Inferior parietal cortex (tissue), 1 donor: ENCODE measurements at regions not wholly inside any gene's neighbourhood (a gene's known extent, or its start where the extent isn't known, plus 50 kb on each side); places are given as distances from the start of the nearest gene placed in this dataset.
"Not testable (repeated sequence)": the region's sequence is repeated elsewhere in the genome, so short reads cannot be mapped to it uniquely, and the experiment has no call there.

ENCODE experiments used
- DNase-seq: peaks from one replicate; pipeline ENCODE4 v3.0.0-alpha.2; 2016; ENCODE audit errors: extremely low spot score

GRCh38 chr11:134503100-134503499 lies 91.1 kb upstream of the B3GAT1 start:
- no peak for DNase-seq

DNA sequence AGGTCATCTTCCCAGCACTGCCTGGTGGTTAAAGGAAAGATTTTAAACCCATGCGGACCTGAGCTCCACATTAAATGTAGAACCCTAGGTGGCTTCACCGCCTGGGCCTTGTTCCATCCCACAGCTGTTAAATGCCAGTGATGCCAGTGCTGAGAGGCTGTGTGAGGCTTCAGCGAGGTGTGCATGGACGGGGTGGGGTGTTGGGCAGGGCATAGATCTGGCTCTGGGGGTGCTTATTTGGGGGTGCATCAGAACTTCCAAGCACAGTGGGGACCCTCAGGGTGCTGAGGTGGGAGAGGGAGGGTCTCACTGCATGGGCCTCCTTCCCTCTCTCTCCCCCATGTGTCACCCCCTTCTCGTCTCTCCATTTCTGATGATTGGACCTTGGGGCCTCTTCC lies 90.1 kb upstream of the B3GAT1 start:
- no peak for DNase-seq

- DNase-seq = no peak
Measured at GRCh38 chr11:134501406-134502152, 89.5 kb upstream of the B3GAT1 start.

DNA sequence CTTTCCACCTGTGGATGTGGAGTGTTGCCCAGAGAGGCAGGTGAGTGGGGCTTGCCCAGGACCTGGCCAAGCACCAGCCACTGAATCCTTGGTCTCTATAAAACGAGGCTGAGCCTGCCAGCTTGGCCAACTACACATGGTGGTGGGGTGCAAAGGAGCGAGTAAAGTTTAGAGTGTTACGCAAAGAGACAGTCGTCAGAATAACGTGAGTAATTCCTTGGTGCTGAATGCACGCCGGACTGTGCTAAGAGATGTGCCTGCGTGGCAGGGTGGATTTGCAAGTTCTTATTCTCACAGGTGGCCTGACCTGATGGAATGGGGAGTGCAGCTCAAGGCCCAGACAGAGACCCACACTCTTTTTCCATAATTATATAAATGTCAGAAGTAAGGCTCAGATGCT lies 88.6 kb upstream of the B3GAT1 start:
- DNase-seq = no peak

- no peak for DNase-seq
Measured at GRCh38 chr11:134499990-134500389, 87.9 kb upstream of the B3GAT1 start.

GRCh38 chr11:134498326-134499139 lies 86.5 kb upstream of the B3GAT1 start:
- DNase-seq = no peak

GRCh38 chr11:134497586-134497985 lies 85.5 kb upstream of the B3GAT1 start:
- DNase-seq = no peak

DNA sequence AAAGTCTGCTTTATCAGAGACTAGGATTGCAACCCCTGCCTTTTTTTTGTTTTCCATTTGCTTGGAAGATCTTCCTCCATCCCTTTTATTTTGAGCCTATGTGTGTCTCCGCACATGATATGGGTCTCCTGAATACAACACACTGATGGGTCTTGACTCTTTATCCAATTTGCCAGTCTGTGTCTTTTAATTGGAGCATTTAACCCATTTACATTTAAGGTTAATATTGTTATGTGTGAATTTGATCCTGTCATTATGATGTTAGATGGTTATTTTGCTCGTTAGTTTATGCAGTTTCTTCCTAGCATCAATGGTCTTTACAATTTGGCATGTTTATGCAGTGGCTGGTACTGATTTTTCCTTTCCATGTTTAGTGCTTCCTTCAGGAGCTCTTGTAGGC lies 84.0 kb upstream of the B3GAT1 start:
- DNase-seq = not testable (repeated sequence)

DNA sequence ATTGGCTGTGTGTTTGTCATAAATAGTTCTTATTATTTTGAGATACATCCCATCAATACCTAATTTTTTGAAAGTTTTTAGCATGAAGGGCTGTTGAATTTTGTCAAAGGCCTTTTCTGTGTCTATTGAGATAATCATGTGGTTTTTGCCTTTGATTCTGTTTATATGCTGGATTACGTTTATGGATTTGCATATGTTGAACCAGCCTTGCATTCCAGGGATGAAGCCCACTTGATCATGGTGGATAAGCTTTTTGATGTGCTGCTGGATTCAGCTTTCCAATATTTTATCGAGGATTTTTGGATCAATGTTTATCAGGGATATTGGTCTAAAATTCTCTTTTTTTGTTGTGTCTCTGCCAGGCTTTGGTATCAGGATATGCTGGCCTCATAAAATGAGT lies 82.4 kb upstream of the B3GAT1 start:
- not testable (repeated sequence) for DNase-seq

DNA sequence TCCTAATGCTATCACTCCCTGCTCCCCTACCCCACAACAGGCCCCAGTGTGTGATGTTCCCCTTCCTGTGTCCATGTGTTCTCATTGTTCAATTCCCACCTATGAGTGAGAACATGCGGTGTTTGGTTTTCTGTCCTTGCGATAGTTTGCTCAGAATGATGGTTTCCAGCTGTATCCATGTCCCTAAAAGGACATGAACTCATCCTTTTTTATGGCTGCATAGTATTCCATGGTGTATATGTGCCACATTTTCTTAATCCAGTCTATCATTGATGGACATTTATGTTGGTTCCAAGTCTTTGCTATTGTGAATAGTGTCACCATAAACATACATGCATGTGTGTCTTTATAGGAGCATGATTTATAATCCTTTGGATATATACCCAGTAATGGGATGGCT lies 80.4 kb upstream of the B3GAT1 start:
- not testable (repeated sequence) for DNase-seq

DNA sequence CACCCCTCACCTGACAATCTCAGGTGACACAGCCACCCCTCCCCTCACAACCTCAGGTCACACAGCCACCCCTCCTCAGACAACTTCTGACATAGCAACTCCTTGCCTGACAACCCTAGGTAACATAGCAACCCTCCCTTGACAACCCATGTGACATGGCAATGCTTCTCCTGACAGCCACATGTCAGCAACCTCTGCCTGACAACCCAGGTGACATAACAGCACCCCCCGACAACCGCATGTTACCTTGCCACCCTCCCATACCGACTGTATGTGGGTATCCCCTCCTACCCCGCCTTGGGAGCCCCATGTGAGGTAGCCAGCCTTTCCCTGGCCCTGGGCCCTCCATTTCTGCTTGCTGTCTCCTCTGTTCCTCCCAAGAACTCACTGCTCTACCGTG lies 77.7 kb upstream of the B3GAT1 start:
- DNase-seq = no peak

DNA sequence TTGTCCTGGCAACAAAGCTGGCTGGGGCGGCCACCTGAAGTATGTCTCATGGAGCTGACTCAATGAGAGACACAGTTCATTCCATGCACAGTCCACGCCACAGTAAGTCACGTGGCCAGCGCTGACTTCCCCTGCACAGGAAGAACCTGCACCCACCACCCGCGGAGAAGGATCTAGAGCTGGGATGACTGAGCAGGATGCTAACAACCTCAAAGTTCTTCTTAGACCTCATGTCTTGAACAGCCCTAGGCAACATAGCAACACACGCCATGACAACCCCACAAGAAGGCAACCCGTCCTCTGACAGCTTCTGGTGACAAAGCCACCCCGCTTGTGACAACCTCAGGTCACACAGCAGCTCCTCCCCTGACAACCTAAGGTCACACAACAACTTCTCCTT lies 76.9 kb upstream of the B3GAT1 start:
- DNase-seq = no peak

DNA sequence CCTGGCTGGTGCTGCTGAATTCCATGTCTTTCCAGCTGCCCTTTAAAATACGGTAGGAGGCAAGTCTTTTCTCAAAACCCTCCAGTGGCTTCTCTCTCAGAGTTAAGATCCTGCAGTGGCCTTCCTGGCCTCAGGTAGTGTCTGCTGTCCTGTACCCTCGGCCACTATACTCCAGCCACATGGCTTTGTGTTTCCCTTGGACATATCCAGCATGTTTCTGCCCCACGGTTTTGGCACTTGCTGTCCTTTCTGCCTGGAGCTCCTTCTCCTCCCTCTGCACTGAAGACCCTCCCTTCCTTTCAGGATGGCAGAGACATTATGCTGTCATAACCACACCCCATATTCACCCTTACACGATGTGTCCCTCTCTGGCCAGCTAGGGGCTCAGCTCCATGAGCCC lies 76.5 kb upstream of the B3GAT1 start:
- no peak for DNase-seq

GRCh38 chr11:134487696-134488095 lies 75.7 kb upstream of the B3GAT1 start:
- DNase-seq = no peak

DNA sequence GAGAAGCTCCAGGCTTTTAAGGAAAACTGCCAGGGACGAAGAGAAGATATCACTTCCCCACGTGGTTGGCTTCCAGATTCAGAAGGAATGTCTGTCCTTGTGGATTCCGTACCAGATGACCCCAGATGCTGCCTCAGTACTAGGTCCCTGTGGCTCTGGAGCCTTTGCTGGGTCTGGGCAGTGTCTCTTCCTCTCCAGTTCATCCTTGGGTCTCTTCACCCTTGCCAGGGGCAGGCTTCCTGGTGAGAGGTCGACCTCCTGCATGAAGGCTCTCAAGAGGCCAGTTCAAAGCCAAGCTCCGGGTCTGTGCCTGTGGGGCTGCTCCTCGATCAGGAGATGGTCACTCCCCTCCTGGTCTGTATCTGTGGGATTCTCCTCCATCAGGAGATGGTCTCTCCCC lies 74.7 kb upstream of the B3GAT1 start:
- DNase-seq = no peak

GRCh38 chr11:134486106-134486505 lies 74.1 kb upstream of the B3GAT1 start:
- DNase-seq = no peak

DNA sequence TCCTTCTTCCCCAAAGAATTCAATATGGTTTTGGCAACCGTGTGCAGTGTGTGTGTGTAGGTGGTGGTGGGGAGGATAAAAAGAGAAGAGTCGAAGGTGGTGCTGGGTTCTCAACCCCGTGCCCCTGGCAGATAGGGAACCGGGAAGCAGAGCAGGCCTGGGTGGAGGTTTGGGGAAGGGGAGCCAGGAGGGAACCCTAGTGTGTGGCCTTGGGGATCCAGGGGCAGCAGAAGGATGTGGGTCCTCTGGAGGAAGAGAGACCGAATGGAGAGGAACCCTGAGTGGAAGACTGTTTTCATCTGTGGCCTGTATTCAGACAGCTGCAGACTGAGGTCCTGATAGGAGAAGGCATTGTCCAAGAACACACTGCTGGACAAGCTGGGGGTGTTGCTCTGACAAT lies 73.3 kb upstream of the B3GAT1 start:
- DNase-seq = no peak

- DNase-seq = no peak
Measured at GRCh38 chr11:134483857-134484256, 71.8 kb upstream of the B3GAT1 start.

DNA sequence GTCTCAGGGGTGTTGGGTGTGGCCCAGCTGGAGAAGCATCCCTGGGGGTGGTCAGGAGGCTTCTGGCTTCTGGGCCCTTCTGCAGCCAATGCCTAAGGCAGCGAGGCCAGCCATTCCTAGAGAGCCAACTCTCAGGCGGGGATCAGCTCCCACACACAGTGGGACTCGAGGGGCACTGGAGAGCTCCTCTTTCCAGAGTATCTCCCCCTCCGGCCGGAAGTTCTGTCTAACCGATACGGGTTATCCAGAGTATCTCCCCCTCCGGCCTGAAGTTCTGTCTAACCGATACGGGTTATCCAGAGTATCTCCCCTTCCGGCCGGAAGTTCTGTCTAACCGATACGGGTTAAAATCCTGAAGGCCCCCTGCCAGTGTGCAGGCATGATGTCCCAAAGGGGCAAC lies 71.2 kb upstream of the B3GAT1 start:
- DNase-seq = no peak

DNA sequence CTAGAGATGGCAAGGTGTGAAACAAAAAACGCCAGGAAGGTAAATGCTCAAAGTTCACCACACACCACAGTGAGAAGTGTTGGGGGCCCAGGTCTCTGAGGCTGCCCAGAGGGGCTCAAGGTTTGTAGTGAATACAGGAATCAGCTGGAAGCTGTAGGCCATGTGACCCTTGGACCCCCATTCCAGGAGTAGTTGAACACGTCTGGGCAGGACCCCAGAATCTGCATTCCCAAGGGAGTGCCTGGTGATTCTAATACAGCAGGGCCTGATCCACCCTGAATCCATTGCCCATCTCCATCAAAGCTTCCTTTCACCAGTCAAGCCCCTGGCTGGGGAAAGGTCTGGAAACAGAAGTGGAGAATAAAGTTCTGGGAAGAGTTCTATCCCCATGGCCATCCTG lies 70.8 kb upstream of the B3GAT1 start:
- no peak for DNase-seq

DNA sequence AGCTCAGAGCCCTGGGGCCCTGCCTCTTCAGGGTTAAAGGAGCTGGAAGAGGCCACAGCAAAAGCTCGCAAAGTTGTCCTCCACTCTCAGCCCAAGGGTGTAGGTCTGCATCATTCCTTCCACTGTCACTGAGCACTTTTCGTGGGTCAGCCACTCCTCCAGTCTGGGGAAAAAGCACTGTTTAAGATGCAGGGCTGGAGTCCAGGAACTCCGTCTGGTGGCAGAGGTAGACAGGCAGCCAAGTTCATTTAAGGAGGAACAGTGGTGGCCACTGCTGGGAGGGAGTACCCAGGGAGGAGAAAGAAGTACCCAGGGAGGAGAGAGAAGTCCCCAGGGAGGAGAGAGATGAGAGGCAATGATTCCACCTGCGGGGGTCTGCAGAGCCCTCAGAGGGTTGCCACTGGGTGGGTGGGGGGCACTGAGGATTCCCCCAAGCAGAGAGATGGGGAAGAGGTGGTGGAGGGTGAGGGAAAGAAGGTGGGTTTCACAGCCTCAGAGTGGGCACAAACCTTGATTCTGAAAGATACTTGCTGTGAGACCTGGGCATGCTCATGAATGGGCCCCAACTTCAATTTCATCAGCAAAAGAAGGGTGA lies 70.0 kb upstream of the B3GAT1 start:
- no peak for DNase-seq

- DNase-seq = no peak
Measured at GRCh38 chr11:134481135-134481534, 69.1 kb upstream of the B3GAT1 start.

- no peak for DNase-seq
Measured at GRCh38 chr11:134480136-134480712, 68.2 kb upstream of the B3GAT1 start.
